ENCODE measurements at regions not wholly inside any gene's neighbourhood (a gene's known extent, or its start where the extent isn't known, plus 50 kb on each side); places are given as distances from the start of the nearest gene placed in this dataset.

GRCh38 chr13:104372095-104372655, 1306.0 kb upstream of the SLC10A2 start:
- no peak for DNase-seq (ENCODE audit: low read depth)
- TF ChIP-seq, protein P1, sequence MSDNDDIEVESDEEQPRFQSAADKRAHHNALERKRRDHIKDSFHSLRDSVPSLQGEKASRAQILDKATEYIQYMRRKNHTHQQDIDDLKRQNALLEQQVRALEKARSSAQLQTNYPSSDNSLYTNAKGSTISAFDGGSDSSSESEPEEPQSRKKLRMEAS (IDR thresholded peaks at IDR 0.05; ENCODE audit: low read depth, low read length), result no peak
- TF ChIP-seq CTCF (IDR thresholded peaks at IDR 0.05; ENCODE audit: low read depth, low read length) (no peak), POLR2A (IDR thresholded peaks at IDR 0.05; ENCODE audit: extremely low read depth, insufficient read length) (no peak), MYC (IDR thresholded peaks at IDR 0.05; ENCODE audit: low read depth, low read length) (no peak)
- H3K4me3 ChIP-seq (ENCODE audit: low read depth, low read length), result no peak overlapping the region

- DNase-seq (ENCODE audit: low read depth), result no peak
- TF ChIP-seq POLR2A (IDR thresholded peaks at IDR 0.05; ENCODE audit: extremely low read depth, insufficient read length) (no peak), CTCF (IDR thresholded peaks at IDR 0.05; ENCODE audit: low read depth, low read length) (no peak), MYC (IDR thresholded peaks at IDR 0.05; ENCODE audit: low read depth, low read length) (no peak)
- TF ChIP-seq, protein P1 (IDR thresholded peaks at IDR 0.05; ENCODE audit: low read depth, low read length), result no peak
- no peak overlapping the region for H3K4me3 ChIP-seq (ENCODE audit: low read depth, low read length)
These were observed 1299.2 kb upstream of the SLC10A2 start for GRCh38 chr13:104365430-104365829.

- no peak for TF ChIP-seq POLR2A (IDR thresholded peaks at IDR 0.05; ENCODE audit: extremely low read depth, insufficient read length)
- TF ChIP-seq MYC (IDR thresholded peaks at IDR 0.05; ENCODE audit: low read depth, low read length), result no peak
- no peak for TF ChIP-seq CTCF (IDR thresholded peaks at IDR 0.05; ENCODE audit: low read depth, low read length)
- TF ChIP-seq, protein P1 (IDR thresholded peaks at IDR 0.05; ENCODE audit: low read depth, low read length), result no peak
- no peak for DNase-seq (ENCODE audit: low read depth)
- H3K4me3 ChIP-seq (ENCODE audit: low read depth, low read length), result no peak overlapping the region
These were observed 1291.6 kb upstream of the SLC10A2 start for GRCh38 chr13:104357672-104358354.

GRCh38 chr13:104357174-104357573, 1291.0 kb upstream of the SLC10A2 start:
- no peak for DNase-seq (ENCODE audit: low read depth)
- TF ChIP-seq CTCF (IDR thresholded peaks at IDR 0.05; ENCODE audit: low read depth, low read length), result no peak
- no peak for TF ChIP-seq POLR2A (IDR thresholded peaks at IDR 0.05; ENCODE audit: extremely low read depth, insufficient read length)
- TF ChIP-seq MYC (IDR thresholded peaks at IDR 0.05; ENCODE audit: low read depth, low read length), result no peak
- TF ChIP-seq, protein P1 (IDR thresholded peaks at IDR 0.05; ENCODE audit: low read depth, low read length), result no peak
- no peak overlapping the region for H3K4me3 ChIP-seq (ENCODE audit: low read depth, low read length)

DNA sequence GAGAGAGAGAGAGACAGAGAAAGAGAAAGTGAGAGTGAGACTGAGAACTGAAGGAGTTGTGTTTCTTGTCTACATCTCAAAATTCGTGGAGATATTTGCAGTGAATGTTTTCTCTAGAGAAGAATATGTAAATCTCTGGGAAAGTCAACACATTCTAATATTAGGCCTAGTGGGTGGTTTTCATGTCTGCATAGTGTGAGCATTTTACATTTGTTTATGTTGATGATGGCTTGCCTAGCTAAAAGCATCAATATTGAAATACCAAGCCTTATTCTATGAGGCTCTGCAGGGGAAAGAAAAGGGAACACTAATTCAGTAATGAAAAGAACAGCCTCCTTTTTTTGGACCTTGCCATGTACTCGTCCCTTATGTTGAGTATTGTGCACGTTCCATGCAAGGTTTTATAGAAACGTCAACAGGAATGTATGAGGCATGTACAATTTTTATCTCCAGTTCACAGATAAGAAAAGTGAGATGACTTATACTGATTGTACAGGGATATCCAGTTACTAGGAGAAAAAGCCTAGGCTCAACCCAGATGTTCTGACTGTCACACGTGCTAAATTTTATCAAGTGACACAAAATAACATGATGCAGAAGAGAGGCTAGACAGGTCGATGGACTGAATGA, 1288.9 kb upstream of the SLC10A2 start:
- no peak for DNase-seq (ENCODE audit: low read depth)
- TF ChIP-seq POLR2A (IDR thresholded peaks at IDR 0.05; ENCODE audit: extremely low read depth, insufficient read length) (no peak), CTCF (IDR thresholded peaks at IDR 0.05; ENCODE audit: low read depth, low read length) (no peak)

More for the DNA sequence above, 1288.9 kb upstream of the SLC10A2 start:
- no peak overlapping the region for H3K4me3 ChIP-seq (ENCODE audit: low read depth, low read length)

Measured in NB4 (cell line).